Endothelial cell of umbilical vein (primary cell): ENCODE measurements at regions not wholly inside any gene's neighbourhood (a gene's known extent, or its start where the extent isn't known, plus 50 kb on each side); places are given as distances from the start of the nearest gene placed in this dataset.

Experiments
- BruUV-seq: library from RNA; stranded (reverse); fragments of 400-500 nt; replicated peaks from 2 replicates; lab custom pipeline; 2021; lab: Mats Ljungman, UMichigan
- CTCF ChIA-PET: fragments of 300-600, 350-600 bp; sonication (Branson Sonifier 250); formaldehyde crosslinking; loops from one replicate; lab custom pipeline; 2021; ENCODE audit warnings: antibody characterized with exemption, inconsistent platforms; lab: Charles Lee
- POLR2A ChIA-PET: fragments of 300-600, 350-600 bp; sonication (Branson Sonifier 250); formaldehyde crosslinking; loops from one replicate; lab custom pipeline; 2021; ENCODE audit warnings: antibody characterized with exemption, inconsistent platforms; lab: Charles Lee
- DNase-seq: peaks from one replicate; pipeline ENCODE4 v3.0.0-alpha.2; 2011; ENCODE audit warnings: low read depth, low spot score
- FAIRE-seq: peaks from 2 replicates; lab custom pipeline; 2011; peaks lifted over from hg19 to GRCh38; lab: Jason Lieb, UNC
- H2AFZ ChIP-seq: 2 replicates; pipeline ENCODE4 v1.6.0; 2012; ENCODE audit warnings: low read depth, low read length, control low read depth, inconsistent platforms
- H3K27ac ChIP-seq: 2 replicates; pipeline ENCODE4 v1.5.1; 2011; ENCODE audit warnings: low read depth, mild to moderate bottlenecking, control low read depth, low read length, moderate library complexity; ENCODE audit not compliant: insufficient read depth
- H3K27me3 ChIP-seq, 2 experiments: 2 replicates each; pipeline versions ENCODE4 v1.6.0 to v1.6.1; 2011; ENCODE audit warnings: low read length in 2 of 2, mixed read lengths in 1 of 2; ENCODE audit not compliant: control insufficient read depth in 2 of 2, insufficient read depth in 2 of 2
- H3K36me3 ChIP-seq, 2 experiments: 2 replicates in 1 of 2; 3 replicates in 1 of 2; pipeline ENCODE4 v1.5.1; 2011; ENCODE audit warnings: low read length in 2 of 2, mild to moderate bottlenecking in 1 of 2, moderate library complexity in 1 of 2; ENCODE audit not compliant: control insufficient read depth in 2 of 2, insufficient read depth in 2 of 2; ENCODE audit errors: extremely low read depth in 1 of 2
- H3K4me1 ChIP-seq: 3 replicates; pipeline ENCODE4 v1.5.1; 2011; ENCODE audit warnings: mild to moderate bottlenecking, low read length; ENCODE audit not compliant: control insufficient read depth, insufficient read depth; ENCODE audit errors: extremely low read depth
- H3K4me2 ChIP-seq: 2 replicates; pipeline ENCODE4 v1.6.1; 2011; ENCODE audit warnings: low read length, control low read depth, mixed read lengths; ENCODE audit not compliant: insufficient read depth
- H3K4me3 ChIP-seq, 3 experiments: fragments of 200-600 bp in 1 of 3; sonication (generic), shearing (Covaris generic) in 1 of 3; replicated peaks in 1 of 3; 2 replicates each; pipeline ENCODE4 v1.5.1; 2011 to 2016; ENCODE audit warnings: control low read depth in 3 of 3, low read length in 3 of 3, mild to moderate bottlenecking in 2 of 3, inconsistent platforms in 1 of 3, low read depth in 1 of 3, moderate library complexity in 1 of 3; ENCODE audit not compliant: insufficient read depth in 1 of 3
- H3K79me2 ChIP-seq: 2 replicates; pipeline ENCODE4 v1.6.0; 2012; ENCODE audit warnings: low read length, inconsistent platforms; ENCODE audit not compliant: control insufficient read depth, insufficient read depth
- H3K9ac ChIP-seq: replicated peaks from 2 replicates; pipeline ENCODE3; 2011; ENCODE audit warnings: low read length, control low read depth; ENCODE audit not compliant: insufficient read depth; ENCODE audit errors: extremely low read depth
- H3K9me1 ChIP-seq: replicated peaks from 3 replicates; pipeline ENCODE4 v1.6.0; 2011; ENCODE audit warnings: mild to moderate bottlenecking, low read length; ENCODE audit not compliant: control insufficient read depth, insufficient read depth; ENCODE audit errors: extremely low read depth
- H3K9me3 ChIP-seq: replicated peaks from 2 replicates; pipeline ENCODE4 v1.5.1; 2012; ENCODE audit warnings: low read length, inconsistent platforms; ENCODE audit not compliant: control insufficient read depth, insufficient read depth
- H4K20me1 ChIP-seq: replicated peaks from 2 replicates; pipeline ENCODE3; 2011; ENCODE audit warnings: mild to moderate bottlenecking, low read length; ENCODE audit not compliant: control insufficient read depth, insufficient read depth; ENCODE audit errors: extremely low read depth
- EZH2 ChIP-seq: IDR thresholded peaks from 2 replicates; pipeline ENCODE4 v1.6.1; 2012; ENCODE audit warnings: borderline replicate concordance, low read depth, mild to moderate bottlenecking, moderate library complexity, low read length, inconsistent platforms; ENCODE audit not compliant: severe bottlenecking
- FOS ChIP-seq: IDR thresholded peaks from 2 replicates; pipeline ENCODE4 v1.6.1; 2011; ENCODE audit warnings: mild to moderate bottlenecking, low read length, moderate library complexity, borderline replicate concordance; ENCODE audit not compliant: insufficient read depth
- GATA2 ChIP-seq: IDR thresholded peaks from 2 replicates; pipeline ENCODE4 v1.7.0; 2011; ENCODE audit warnings: low read depth, mild to moderate bottlenecking, moderate library complexity, mixed read lengths, low read length; ENCODE audit not compliant: insufficient read length, insufficient read depth
- JUN ChIP-seq: IDR thresholded peaks from 2 replicates; pipeline ENCODE4 v1.6.1; 2011; ENCODE audit warnings: borderline replicate concordance, low read depth; ENCODE audit not compliant: insufficient read length, insufficient read depth
- MYC ChIP-seq: IDR thresholded peaks from one replicate; pipeline ENCODE4 v1.6.1; 2011; ENCODE audit warnings: mild to moderate bottlenecking, low read depth, low read length
- POLR2A ChIP-seq: IDR thresholded peaks from 2 replicates; pipeline ENCODE4 v1.6.1; 2012; ENCODE audit warnings: low read depth, mild to moderate bottlenecking, control low read depth, low read length
- POLR2AphosphoS5 ChIP-seq: IDR thresholded peaks from 2 replicates; pipeline ENCODE4 v1.6.1; 2012; ENCODE audit warnings: low read depth, mild to moderate bottlenecking, control low read depth, low read length, moderate library complexity; ENCODE audit not compliant: insufficient read depth
- dilution Hi-C: fragments of 300-500 bp; cut with MboI; formaldehyde crosslinking; loops from one replicate; pipeline ENCODE4 v1.15.0; 2019; ENCODE audit warnings: low sequenced_read_pairs; ENCODE audit not compliant: extremely low pct_ligation_motif_present
- intact Hi-C: fragments of 100-400 bp; cut with micrococcal nuclease; formaldehyde crosslinking; loops from one replicate; pipeline ENCODE4 v1.10.0; 2022
- TF ChIP-seq, protein P1 (sequence below), 2 donors: IDR thresholded peaks; 1 replicate in 1 of 2; 2 replicates in 1 of 2; pipeline ENCODE4 v1.5.1; 2011; ENCODE audit warnings: low read length in 2 of 2, mild to moderate bottlenecking in 2 of 2, moderate library complexity in 2 of 2, control low read depth in 1 of 2, inconsistent platforms in 1 of 2, low read depth in 1 of 2; ENCODE audit not compliant: insufficient read depth in 1 of 2; ENCODE audit errors: extremely low read depth in 1 of 2
- TF ChIP-seq, protein P2 (sequence below): IDR thresholded peaks from 2 replicates; pipeline ENCODE4 v1.6.1; 2011; ENCODE audit not compliant: insufficient read depth, insufficient read length

DNA sequence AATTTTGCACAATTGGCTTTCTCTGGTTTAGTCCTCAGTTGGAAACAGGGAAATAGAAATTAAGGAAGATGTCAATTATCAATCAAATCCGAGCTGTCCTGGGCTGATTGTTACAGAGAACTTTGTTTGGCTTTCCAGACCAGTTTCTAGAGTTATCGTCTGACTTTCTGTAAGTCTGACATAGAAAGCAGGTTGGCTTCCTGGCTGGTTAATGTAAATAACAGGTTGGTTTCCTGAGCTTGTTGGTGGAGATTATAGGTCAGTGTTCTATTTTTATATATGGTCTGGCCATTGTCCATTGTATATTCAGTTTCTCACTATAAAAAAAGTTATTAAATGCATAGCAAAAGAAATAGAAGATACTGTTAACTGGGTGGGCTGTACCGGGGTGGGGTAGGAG lies 204.8 kb downstream of the MBD2 start:
- FAIRE-seq (no peak), DNase-seq (no peak)
- dilution Hi-C loops (no loop called here), intact Hi-C loops (no loop called here)
- CTCF ChIA-PET: no interaction called here
- no peak overlapping the region for H2AFZ ChIP-seq
- H3K36me3 ChIP-seq: no peaks in the 10 kb centered on the region
- H3K27ac ChIP-seq: no peak overlapping the region
- no peaks in the 10 kb centered on the region for H3K9me1 ChIP-seq
- POLR2A ChIA-PET: no interaction called here
- H3K79me2 ChIP-seq: no peaks in the 10 kb centered on the region
- no peak overlapping the region for H3K4me2 ChIP-seq
- no peak overlapping the region for H3K4me3 ChIP-seq
- H3K9ac ChIP-seq: no peak overlapping the region
- no TSS peak for BruUV-seq
- H4K20me1 ChIP-seq: no peaks in the 10 kb centered on the region
- H3K27me3 ChIP-seq: no peaks in the 10 kb centered on the region
- no peak for TF ChIP-seq EZH2
- no peak for TF ChIP-seq POLR2A
- no peak for TF ChIP-seq FOS
- TF ChIP-seq, protein P1, sequence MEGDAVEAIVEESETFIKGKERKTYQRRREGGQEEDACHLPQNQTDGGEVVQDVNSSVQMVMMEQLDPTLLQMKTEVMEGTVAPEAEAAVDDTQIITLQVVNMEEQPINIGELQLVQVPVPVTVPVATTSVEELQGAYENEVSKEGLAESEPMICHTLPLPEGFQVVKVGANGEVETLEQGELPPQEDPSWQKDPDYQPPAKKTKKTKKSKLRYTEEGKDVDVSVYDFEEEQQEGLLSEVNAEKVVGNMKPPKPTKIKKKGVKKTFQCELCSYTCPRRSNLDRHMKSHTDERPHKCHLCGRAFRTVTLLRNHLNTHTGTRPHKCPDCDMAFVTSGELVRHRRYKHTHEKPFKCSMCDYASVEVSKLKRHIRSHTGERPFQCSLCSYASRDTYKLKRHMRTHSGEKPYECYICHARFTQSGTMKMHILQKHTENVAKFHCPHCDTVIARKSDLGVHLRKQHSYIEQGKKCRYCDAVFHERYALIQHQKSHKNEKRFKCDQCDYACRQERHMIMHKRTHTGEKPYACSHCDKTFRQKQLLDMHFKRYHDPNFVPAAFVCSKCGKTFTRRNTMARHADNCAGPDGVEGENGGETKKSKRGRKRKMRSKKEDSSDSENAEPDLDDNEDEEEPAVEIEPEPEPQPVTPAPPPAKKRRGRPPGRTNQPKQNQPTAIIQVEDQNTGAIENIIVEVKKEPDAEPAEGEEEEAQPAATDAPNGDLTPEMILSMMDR (IDR thresholded peaks at IDR 0.05; ENCODE audit: extremely low read depth in 1 of 2, insufficient read depth in 1 of 2, low read depth in 1 of 2, low read length in 2 of 2): no peak
- TF ChIP-seq, protein P2, sequence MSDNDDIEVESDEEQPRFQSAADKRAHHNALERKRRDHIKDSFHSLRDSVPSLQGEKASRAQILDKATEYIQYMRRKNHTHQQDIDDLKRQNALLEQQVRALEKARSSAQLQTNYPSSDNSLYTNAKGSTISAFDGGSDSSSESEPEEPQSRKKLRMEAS: no peak
- TF ChIP-seq POLR2AphosphoS5: no peak
- no peak for TF ChIP-seq JUN
- TF ChIP-seq MYC: no peak
- no peak for TF ChIP-seq GATA2
- H3K9me3 ChIP-seq: no peaks in the 10 kb centered on the region
- H3K4me1 ChIP-seq: no peaks in the 10 kb centered on the region
